IMR-90 (cell line): ENCODE measurements at regions not wholly inside any gene's neighbourhood (a gene's known extent, or its start where the extent isn't known, plus 50 kb on each side); places are given as distances from the start of the nearest gene placed in this dataset.
A peak's percentile ranks its signal among the peaks of the same experiment; 100 is the strongest.

Experiments
- FOS ChIP-seq: fragments of 150-350 bp; IDR thresholded peaks from 2 replicates; pipeline ENCODE4 v1.6.1; 2016; ENCODE audit warnings: low read depth, low read length
- MAFK ChIP-seq: IDR thresholded peaks from 2 replicates; pipeline ENCODE4 v1.6.1; 2012; ENCODE audit warnings: low read depth, low read length, improper control_type of control experiment
- POLR2A ChIP-seq: IDR thresholded peaks from 2 replicates; pipeline ENCODE4 v1.6.1; 2012; ENCODE audit warnings: mild to moderate bottlenecking, low read depth, low read length
- RAD21 ChIP-seq: IDR thresholded peaks from 2 replicates; pipeline ENCODE4 v1.6.1; 2012; ENCODE audit warnings: low read length, improper control_type of control experiment
- SMC3 ChIP-seq: fragments of 150-350 bp; IDR thresholded peaks from 2 replicates; pipeline ENCODE4 v1.6.1; 2016; ENCODE audit warnings: low read depth, mild to moderate bottlenecking, antibody characterized with exemption, low read length, moderate library complexity
- TF ChIP-seq, protein P1 (sequence below): conservative IDR thresholded peaks from 2 replicates; pipeline ENCODE4 v1.5.1; 2012; ENCODE audit warnings: mild to moderate bottlenecking, low read depth, low read length, improper control_type of control experiment

DNA sequence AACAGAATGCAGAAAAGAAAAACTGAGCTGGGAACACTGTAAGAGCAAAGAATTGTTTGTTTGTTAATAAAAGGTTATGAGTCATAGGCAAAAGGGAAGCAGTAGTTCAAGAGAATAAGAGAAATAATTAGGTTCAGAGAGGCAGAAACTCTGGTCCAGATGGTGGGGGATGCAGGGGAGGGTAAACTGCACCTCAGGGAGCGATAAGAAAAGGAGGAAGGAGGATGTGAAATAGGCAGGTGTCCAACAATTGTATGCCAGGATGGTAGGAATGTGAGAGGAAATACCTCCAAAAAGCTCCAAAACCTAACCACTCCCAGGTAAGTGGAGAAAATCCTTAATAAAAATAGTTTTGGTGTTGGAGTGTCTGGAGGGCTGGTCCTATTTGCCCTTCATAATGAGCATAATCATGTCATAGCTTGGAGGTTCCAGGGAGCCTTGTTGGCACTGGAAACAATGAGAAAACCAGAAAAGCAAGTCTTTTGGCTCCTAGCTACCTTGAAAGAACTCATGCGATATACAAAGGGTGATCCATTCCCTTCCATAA lies 405.4 kb upstream of the TBL1XR1 start:
- TF ChIP-seq, protein P1, sequence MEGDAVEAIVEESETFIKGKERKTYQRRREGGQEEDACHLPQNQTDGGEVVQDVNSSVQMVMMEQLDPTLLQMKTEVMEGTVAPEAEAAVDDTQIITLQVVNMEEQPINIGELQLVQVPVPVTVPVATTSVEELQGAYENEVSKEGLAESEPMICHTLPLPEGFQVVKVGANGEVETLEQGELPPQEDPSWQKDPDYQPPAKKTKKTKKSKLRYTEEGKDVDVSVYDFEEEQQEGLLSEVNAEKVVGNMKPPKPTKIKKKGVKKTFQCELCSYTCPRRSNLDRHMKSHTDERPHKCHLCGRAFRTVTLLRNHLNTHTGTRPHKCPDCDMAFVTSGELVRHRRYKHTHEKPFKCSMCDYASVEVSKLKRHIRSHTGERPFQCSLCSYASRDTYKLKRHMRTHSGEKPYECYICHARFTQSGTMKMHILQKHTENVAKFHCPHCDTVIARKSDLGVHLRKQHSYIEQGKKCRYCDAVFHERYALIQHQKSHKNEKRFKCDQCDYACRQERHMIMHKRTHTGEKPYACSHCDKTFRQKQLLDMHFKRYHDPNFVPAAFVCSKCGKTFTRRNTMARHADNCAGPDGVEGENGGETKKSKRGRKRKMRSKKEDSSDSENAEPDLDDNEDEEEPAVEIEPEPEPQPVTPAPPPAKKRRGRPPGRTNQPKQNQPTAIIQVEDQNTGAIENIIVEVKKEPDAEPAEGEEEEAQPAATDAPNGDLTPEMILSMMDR, result no peak
- TF ChIP-seq RAD21 (no peak), FOS (0 out of 2 replicates have a peak, but pooled peaks have one; percentile 8), MAFK (no peak), SMC3 (no peak), POLR2A (no peak)
